ENCODE measurements at regions not wholly inside any gene's neighbourhood (a gene's known extent, or its start where the extent isn't known, plus 50 kb on each side); places are given as distances from the start of the nearest gene placed in this dataset.

GRCh38 chr4:123327346-123327745 is 69.2 kb upstream of the SPRY1 start:
- H3K4me3 ChIP-seq (ENCODE audit: low read length), result no peak overlapping the region
- TF ChIP-seq, protein P1, sequence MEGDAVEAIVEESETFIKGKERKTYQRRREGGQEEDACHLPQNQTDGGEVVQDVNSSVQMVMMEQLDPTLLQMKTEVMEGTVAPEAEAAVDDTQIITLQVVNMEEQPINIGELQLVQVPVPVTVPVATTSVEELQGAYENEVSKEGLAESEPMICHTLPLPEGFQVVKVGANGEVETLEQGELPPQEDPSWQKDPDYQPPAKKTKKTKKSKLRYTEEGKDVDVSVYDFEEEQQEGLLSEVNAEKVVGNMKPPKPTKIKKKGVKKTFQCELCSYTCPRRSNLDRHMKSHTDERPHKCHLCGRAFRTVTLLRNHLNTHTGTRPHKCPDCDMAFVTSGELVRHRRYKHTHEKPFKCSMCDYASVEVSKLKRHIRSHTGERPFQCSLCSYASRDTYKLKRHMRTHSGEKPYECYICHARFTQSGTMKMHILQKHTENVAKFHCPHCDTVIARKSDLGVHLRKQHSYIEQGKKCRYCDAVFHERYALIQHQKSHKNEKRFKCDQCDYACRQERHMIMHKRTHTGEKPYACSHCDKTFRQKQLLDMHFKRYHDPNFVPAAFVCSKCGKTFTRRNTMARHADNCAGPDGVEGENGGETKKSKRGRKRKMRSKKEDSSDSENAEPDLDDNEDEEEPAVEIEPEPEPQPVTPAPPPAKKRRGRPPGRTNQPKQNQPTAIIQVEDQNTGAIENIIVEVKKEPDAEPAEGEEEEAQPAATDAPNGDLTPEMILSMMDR (IDR thresholded peaks at IDR 0.05; ENCODE audit: insufficient read depth, low read depth, low read length, missing control alignments), result no peak
- no peak for DNase-seq (ENCODE audit: low read depth)

- TF ChIP-seq, protein P1 (IDR thresholded peaks at IDR 0.05; ENCODE audit: insufficient read depth, low read depth, low read length, missing control alignments), result no peak
- H3K4me3 ChIP-seq (ENCODE audit: low read length), result no peak overlapping the region
- DNase-seq (ENCODE audit: low read depth), result no peak
Measured at GRCh38 chr4:123327846-123328429, 68.7 kb upstream of the SPRY1 start.

- no peak overlapping the region for H3K4me3 ChIP-seq (ENCODE audit: low read length)
- TF ChIP-seq, protein P1 (IDR thresholded peaks at IDR 0.05; ENCODE audit: insufficient read depth, low read depth, low read length, missing control alignments), result no peak
- no peak for DNase-seq (ENCODE audit: low read depth)
Measured at GRCh38 chr4:123338715-123339114, 57.9 kb upstream of the SPRY1 start.

DNA sequence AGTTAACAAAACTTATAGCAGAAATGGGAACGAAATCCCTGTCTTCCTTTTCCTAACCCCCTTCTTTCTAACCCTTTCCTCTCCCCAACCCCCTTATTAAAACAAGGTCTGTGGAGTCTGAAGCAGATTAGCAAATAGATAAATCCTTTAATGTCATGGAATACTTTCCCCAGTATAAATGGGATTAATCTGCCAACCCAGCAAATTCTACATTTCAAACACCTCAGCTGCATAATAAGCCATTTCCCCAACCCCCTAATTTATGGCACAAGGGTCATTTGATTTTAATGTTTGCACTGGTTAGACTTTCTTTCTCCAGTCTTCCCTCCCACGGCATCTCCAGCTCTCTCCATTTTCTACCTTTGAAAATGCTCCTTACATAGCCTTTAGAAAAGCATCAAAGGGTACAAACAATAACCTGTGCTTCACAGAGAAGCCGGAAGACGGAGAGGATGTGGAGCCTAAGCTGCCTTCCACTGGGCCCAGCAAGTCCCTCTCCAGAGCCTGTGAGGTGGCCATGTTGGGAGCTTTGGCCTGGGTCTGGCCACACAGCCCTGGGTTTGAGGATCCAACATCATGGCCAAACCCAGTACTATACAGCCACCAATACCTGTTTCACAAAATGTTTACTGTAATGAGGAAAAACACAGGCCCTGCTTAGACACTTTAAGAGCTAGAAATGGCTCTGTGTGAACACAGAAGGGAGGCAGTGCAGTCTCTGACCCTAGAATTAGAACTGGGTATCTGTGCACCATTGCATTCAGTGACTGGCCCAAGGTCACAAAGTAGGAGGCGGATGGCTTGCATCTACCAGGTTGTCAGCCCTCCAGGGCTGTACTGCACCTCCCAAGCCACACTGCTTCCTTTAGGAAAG is 56.9 kb upstream of the SPRY1 start:
- H3K4me3 ChIP-seq (ENCODE audit: low read length), result no peak overlapping the region
- no peak for DNase-seq (ENCODE audit: low read depth)
- TF ChIP-seq, protein P1 (IDR thresholded peaks at IDR 0.05; ENCODE audit: insufficient read depth, low read depth, low read length, missing control alignments), result no peak

- TF ChIP-seq, protein P1 (IDR thresholded peaks at IDR 0.05; ENCODE audit: insufficient read depth, low read depth, low read length, missing control alignments), result no peak
- DNase-seq (ENCODE audit: low read depth), result peak; percentile 94
- H3K4me3 ChIP-seq (ENCODE audit: low read length), result no peak overlapping the region
Measured at GRCh38 chr4:123340381-123340701, 56.3 kb upstream of the SPRY1 start.

DNA sequence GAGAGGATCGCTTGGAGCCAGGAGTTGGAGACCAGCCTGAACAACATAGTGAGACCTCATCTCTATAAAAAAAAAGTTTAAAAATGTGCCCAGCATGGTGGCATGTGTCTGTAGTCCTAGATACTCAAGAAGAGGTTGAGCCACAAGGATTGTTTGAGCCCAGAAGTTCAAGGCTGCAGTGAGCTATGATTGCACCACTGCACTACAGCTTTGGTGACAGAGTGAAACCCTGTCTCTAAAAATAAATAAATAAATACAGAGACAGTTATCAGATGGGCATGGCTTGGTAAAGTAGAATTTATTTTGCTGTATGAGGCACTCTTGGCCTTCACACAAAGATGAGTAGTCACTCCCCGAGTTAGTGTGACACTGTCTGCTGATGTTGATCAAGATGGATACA is 54.1 kb upstream of the SPRY1 start:
- no peak overlapping the region for H3K4me3 ChIP-seq (ENCODE audit: low read length)
- no peak for DNase-seq (ENCODE audit: low read depth)
- TF ChIP-seq, protein P1 (IDR thresholded peaks at IDR 0.05; ENCODE audit: insufficient read depth, low read depth, low read length, missing control alignments), result no peak

All from epithelial cell of esophagus (primary cell).